ENCODE measurements at regions not wholly inside any gene's neighbourhood (a gene's known extent, or its start where the extent isn't known, plus 50 kb on each side); places are given as distances from the start of the nearest gene placed in this dataset.

DNA sequence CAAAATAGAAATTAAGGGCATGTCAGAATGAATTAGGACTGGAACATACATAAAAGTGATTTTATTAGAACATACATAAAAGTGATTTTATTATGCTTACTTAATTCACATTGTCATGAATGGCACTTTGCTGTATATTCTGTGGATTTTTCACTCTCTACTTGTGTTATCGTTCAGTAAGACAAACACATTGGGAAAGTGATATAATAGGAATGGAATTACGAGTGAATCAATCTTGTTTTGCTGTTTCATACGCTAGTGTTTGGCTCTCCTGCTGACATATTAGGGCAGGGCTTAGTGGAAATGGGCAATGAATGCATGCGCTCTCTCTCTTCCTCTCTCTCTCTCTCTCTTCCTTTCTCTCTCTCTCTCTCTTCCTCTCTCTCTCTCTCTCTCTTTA lies 561.1 kb downstream of the ACTR3B start:
- Histone ChIP-seq H2BK12ac (ENCODE audit: low read length) (no peak overlapping the region), H3K4me1 (ENCODE audit: control insufficient read depth in 2 of 2, insufficient read depth in 1 of 2, low read depth in 1 of 2, low read length in 2 of 2) (no peaks in the 10 kb centered on the region), H2BK15ac (ENCODE audit: low read length) (no peak overlapping the region), H3K14ac (ENCODE audit: low read length) (no peak overlapping the region), H3K27ac (replicated peaks; ENCODE audit: low read length) (no peak overlapping the region), H3K27me3 (ENCODE audit: control insufficient read depth in 3 of 3, insufficient read depth in 3 of 3, low read depth in 1 of 3, low read length in 3 of 3) (no peaks in the 10 kb centered on the region), H2BK5ac (ENCODE audit: low read length) (no peak overlapping the region), H3K36me3 (replicated peaks in 1 of 2; ENCODE audit: control insufficient read depth in 2 of 2, insufficient read depth in 2 of 2, low read length in 2 of 2) (no peaks in the 10 kb centered on the region), H3K18ac (ENCODE audit: low read length) (no peak overlapping the region), H3K4ac (ENCODE audit: low read length) (no peak overlapping the region), H4K91ac (ENCODE audit: low read depth, low read length, poor library complexity) (no peak overlapping the region), H2AK5ac (ENCODE audit: low read depth, low read length) (no peak overlapping the region), H2BK120ac (ENCODE audit: low read depth, low read length) (no peak overlapping the region), H3K4me2 (ENCODE audit: insufficient read depth, low read length, poor library complexity, severe bottlenecking) (no peak overlapping the region), H3K9ac (ENCODE audit: low read depth, low read length, poor library complexity) (no peak overlapping the region), H4K8ac (ENCODE audit: low read depth, low read length) (no peak overlapping the region), H2AFZ (ENCODE audit: low read length) (no peak overlapping the region), H3K23ac (ENCODE audit: low read depth, low read length, poor library complexity) (no peak overlapping the region), H3K79me1 (ENCODE audit: low read depth, low read length) (no peaks in the 10 kb centered on the region), H3K4me3 (ENCODE audit: low read length in 2 of 2) (no peak overlapping the region), H3K9me3 (replicated peaks in 1 of 2; ENCODE audit: control insufficient read depth in 2 of 2, insufficient read depth in 1 of 2, low read depth in 1 of 2, low read length in 2 of 2) (no peaks in the 10 kb centered on the region)
- no peak for DNase-seq (ENCODE audit: low spot score)
- no CpG with 5 or more reads among the region's 4 CpGs for WGBS, 2 donors (ENCODE audit: extremely low coverage in 2 of 2, insufficient read length in 2 of 2, insufficient replicate concordance in 1 of 2)

GRCh38 chr7:153322991-153323390 lies 563.4 kb downstream of the ACTR3B start:
- no peaks in the 10 kb centered on the region for H3K27me3 ChIP-seq (ENCODE audit: control insufficient read depth in 3 of 3, insufficient read depth in 3 of 3, low read depth in 1 of 3, low read length in 3 of 3)
- no peak overlapping the region for H2BK120ac ChIP-seq (ENCODE audit: low read depth, low read length)
- no peak overlapping the region for H2BK5ac ChIP-seq (ENCODE audit: low read length)
- no peak overlapping the region for H3K14ac ChIP-seq (ENCODE audit: low read length)
- no peak overlapping the region for H4K91ac ChIP-seq (ENCODE audit: low read depth, low read length, poor library complexity)
- H2BK12ac ChIP-seq (ENCODE audit: low read length): no peak overlapping the region
- H2AK5ac ChIP-seq (ENCODE audit: low read depth, low read length): no peak overlapping the region
- no peak overlapping the region for H3K4me2 ChIP-seq (ENCODE audit: insufficient read depth, low read length, poor library complexity, severe bottlenecking)
- H3K4ac ChIP-seq (ENCODE audit: low read length): no peak overlapping the region
- no peak overlapping the region for H2BK15ac ChIP-seq (ENCODE audit: low read length)
- no peak overlapping the region for H3K23ac ChIP-seq (ENCODE audit: low read depth, low read length, poor library complexity)
- no peak overlapping the region for H2AFZ ChIP-seq (ENCODE audit: low read length)
- H4K8ac ChIP-seq (ENCODE audit: low read depth, low read length): no peak overlapping the region
- H3K4me3 ChIP-seq (ENCODE audit: low read length in 2 of 2): no peak overlapping the region
- peak overlapping the region; percentile 22 for H3K18ac ChIP-seq (ENCODE audit: low read length)
- no peak overlapping the region for H3K9ac ChIP-seq (ENCODE audit: low read depth, low read length, poor library complexity)
- no peak for DNase-seq (ENCODE audit: low spot score)
- H3K9me3 ChIP-seq (replicated peaks in 1 of 2; ENCODE audit: control insufficient read depth in 2 of 2, insufficient read depth in 1 of 2, low read depth in 1 of 2, low read length in 2 of 2): no peaks in the 10 kb centered on the region
- no peaks in the 10 kb centered on the region for H3K36me3 ChIP-seq (replicated peaks in 1 of 2; ENCODE audit: control insufficient read depth in 2 of 2, insufficient read depth in 2 of 2, low read length in 2 of 2)
- H3K27ac ChIP-seq (replicated peaks; ENCODE audit: low read length): no peak overlapping the region
- no peaks in the 10 kb centered on the region for H3K4me1 ChIP-seq (ENCODE audit: control insufficient read depth in 2 of 2, insufficient read depth in 1 of 2, low read depth in 1 of 2, low read length in 2 of 2)
- no CpG with 5 or more reads among the region's 11 CpGs for WGBS, 2 donors (ENCODE audit: extremely low coverage in 2 of 2, insufficient read length in 2 of 2, insufficient replicate concordance in 1 of 2)
- H3K79me1 ChIP-seq (ENCODE audit: low read depth, low read length): no peaks in the 10 kb centered on the region

- H3K18ac ChIP-seq (ENCODE audit: low read length): no peak overlapping the region
- no peak overlapping the region for H3K4ac ChIP-seq (ENCODE audit: low read length)
- no peak overlapping the region for H2AK5ac ChIP-seq (ENCODE audit: low read depth, low read length)
- H2BK15ac ChIP-seq (ENCODE audit: low read length): no peak overlapping the region
- H3K23ac ChIP-seq (ENCODE audit: low read depth, low read length, poor library complexity): no peak overlapping the region
- H4K91ac ChIP-seq (ENCODE audit: low read depth, low read length, poor library complexity): no peak overlapping the region
- H3K14ac ChIP-seq (ENCODE audit: low read length): no peak overlapping the region
- H3K4me1 ChIP-seq (ENCODE audit: control insufficient read depth in 2 of 2, insufficient read depth in 1 of 2, low read depth in 1 of 2, low read length in 2 of 2): no peaks in the 10 kb centered on the region
- H2BK12ac ChIP-seq (ENCODE audit: low read length): no peak overlapping the region
- DNase-seq (ENCODE audit: low spot score): no peak
- WGBS, 2 donors (ENCODE audit: extremely low coverage in 2 of 2, insufficient read length in 2 of 2, insufficient replicate concordance in 1 of 2): no CpG with 5 or more reads among the region's 5 CpGs
- no peak overlapping the region for H2BK5ac ChIP-seq (ENCODE audit: low read length)
- H4K8ac ChIP-seq (ENCODE audit: low read depth, low read length): no peak overlapping the region
- no peaks in the 10 kb centered on the region for H3K79me1 ChIP-seq (ENCODE audit: low read depth, low read length)
- no peak overlapping the region for H2AFZ ChIP-seq (ENCODE audit: low read length)
- no peak overlapping the region for H3K27ac ChIP-seq (replicated peaks; ENCODE audit: low read length)
- no peak overlapping the region for H2BK120ac ChIP-seq (ENCODE audit: low read depth, low read length)
- H3K9me3 ChIP-seq (replicated peaks in 1 of 2; ENCODE audit: control insufficient read depth in 2 of 2, insufficient read depth in 1 of 2, low read depth in 1 of 2, low read length in 2 of 2): no peaks in the 10 kb centered on the region
- H3K4me2 ChIP-seq (ENCODE audit: insufficient read depth, low read length, poor library complexity, severe bottlenecking): no peak overlapping the region
- H3K4me3 ChIP-seq (ENCODE audit: low read length in 2 of 2): no peak overlapping the region
- no peaks in the 10 kb centered on the region for H3K27me3 ChIP-seq (ENCODE audit: control insufficient read depth in 3 of 3, insufficient read depth in 3 of 3, low read depth in 1 of 3, low read length in 3 of 3)
- no peak overlapping the region for H3K9ac ChIP-seq (ENCODE audit: low read depth, low read length, poor library complexity)
- H3K36me3 ChIP-seq (replicated peaks in 1 of 2; ENCODE audit: control insufficient read depth in 2 of 2, insufficient read depth in 2 of 2, low read length in 2 of 2): no peaks in the 10 kb centered on the region
These were observed 564.5 kb downstream of the ACTR3B start for GRCh38 chr7:153324094-153324493.

DNA sequence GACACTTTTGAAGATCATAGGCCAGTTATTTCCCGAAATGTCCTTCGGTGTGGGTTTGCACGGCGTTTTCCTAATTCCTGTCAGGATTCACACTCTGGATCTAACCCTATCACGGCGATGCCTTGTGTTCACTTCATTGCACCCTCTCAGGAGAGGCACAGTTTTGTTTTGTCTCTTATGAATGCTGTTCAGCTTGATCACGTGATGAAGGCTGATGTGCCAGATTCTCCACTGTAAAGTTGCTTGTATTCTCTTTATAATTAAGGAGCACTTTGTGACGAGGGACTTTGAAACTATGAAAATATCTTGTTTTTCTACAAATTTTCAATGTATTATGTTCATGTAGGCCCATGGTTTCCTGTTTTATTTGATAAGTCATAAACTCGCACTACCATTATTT lies 568.1 kb downstream of the ACTR3B start:
- H3K27me3 ChIP-seq (ENCODE audit: control insufficient read depth in 3 of 3, insufficient read depth in 3 of 3, low read depth in 1 of 3, low read length in 3 of 3): no peaks in the 10 kb centered on the region

More for the DNA sequence above, 568.1 kb downstream of the ACTR3B start:
- Histone ChIP-seq H2AFZ (ENCODE audit: low read length) (no peak overlapping the region), H3K18ac (ENCODE audit: low read length) (no peak overlapping the region), H3K9ac (ENCODE audit: low read depth, low read length, poor library complexity) (no peak overlapping the region), H2BK5ac (ENCODE audit: low read length) (no peak overlapping the region), H3K27ac (replicated peaks; ENCODE audit: low read length) (no peak overlapping the region), H3K79me1 (ENCODE audit: low read depth, low read length) (no peaks in the 10 kb centered on the region), H2BK15ac (ENCODE audit: low read length) (no peak overlapping the region), H4K8ac (ENCODE audit: low read depth, low read length) (no peak overlapping the region), H2BK12ac (ENCODE audit: low read length) (no peak overlapping the region), H4K91ac (ENCODE audit: low read depth, low read length, poor library complexity) (no peak overlapping the region), H3K4me2 (ENCODE audit: insufficient read depth, low read length, poor library complexity, severe bottlenecking) (no peak overlapping the region), H3K14ac (ENCODE audit: low read length) (no peak overlapping the region), H3K4me1 (ENCODE audit: control insufficient read depth in 2 of 2, insufficient read depth in 1 of 2, low read depth in 1 of 2, low read length in 2 of 2) (no peaks in the 10 kb centered on the region), H3K36me3 (replicated peaks in 1 of 2; ENCODE audit: control insufficient read depth in 2 of 2, insufficient read depth in 2 of 2, low read length in 2 of 2) (no peaks in the 10 kb centered on the region), H3K4ac (ENCODE audit: low read length) (no peak overlapping the region), H2BK120ac (ENCODE audit: low read depth, low read length) (no peak overlapping the region), H3K4me3 (ENCODE audit: low read length in 2 of 2) (no peak overlapping the region), H3K23ac (ENCODE audit: low read depth, low read length, poor library complexity) (no peak overlapping the region), H3K9me3 (replicated peaks in 1 of 2; ENCODE audit: control insufficient read depth in 2 of 2, insufficient read depth in 1 of 2, low read depth in 1 of 2, low read length in 2 of 2) (peaks cover 0 to 2% of the 10 kb centered on the region in 2 donors), H2AK5ac (ENCODE audit: low read depth, low read length) (no peak overlapping the region)
- no peak for DNase-seq (ENCODE audit: low spot score)
- WGBS, 2 donors (ENCODE audit: extremely low coverage in 2 of 2, insufficient read length in 2 of 2, insufficient replicate concordance in 1 of 2): no CpG with 5 or more reads among the region's 9 CpGs

All from neuronal stem cell (in vitro differentiated cells).